Pancreas (tissue), 10 donors: ENCODE measurements at regions not wholly inside any gene's neighbourhood (a gene's known extent, or its start where the extent isn't known, plus 50 kb on each side); places are given as distances from the start of the nearest gene placed in this dataset.

Source experiments
- ATAC-seq, 4 donors: fragments of 200-7000 bp; cut with Tn5 transposase; one replicate each; pipeline versions ENCODE4 v1.8.0 to v1.9.1; 2020; ENCODE audit warnings: mild to moderate bottlenecking in 4 of 4, moderate library complexity in 4 of 4
- DNase-seq, 6 donors: peaks; one replicate each; pipeline ENCODE4 v3.0.0-alpha.2; 2020
- FAIRE-seq: peaks from 2 replicates; lab custom pipeline; 2012; peaks lifted over from hg19 to GRCh38; lab: Jason Lieb, UNC
- H3K27ac ChIP-seq, 4 donors: fragments of 200-600 bp; sonication (generic); 1 replicate in 3 of 4; 2 replicates in 1 of 4; pipeline versions ENCODE4 v1.5.0 to v1.8.0; 2020
- H3K27me3 ChIP-seq, 4 donors: fragments of 200-600 bp; one replicate each; pipeline ENCODE4 v1.8.0; 2021
- H3K36me3 ChIP-seq, 3 donors: fragments of 200-600 bp; sonication (generic) in 1 of 3; one replicate each; pipeline versions ENCODE4 v1.5.0 to v1.8.0; 2020 to 2021
- H3K4me1 ChIP-seq, 3 donors: fragments of 200-600 bp; one replicate each; pipeline ENCODE4 v1.8.0; 2021
- H3K4me3 ChIP-seq, 4 donors: fragments of 200-600 bp; sonication (generic) in 2 of 4; one replicate each; pipeline versions ENCODE4 v1.5.0 to v1.8.0; 2020 to 2021
- H3K9me3 ChIP-seq, 4 donors: fragments of 200-600 bp; one replicate each; pipeline ENCODE4 v1.8.0; 2021
- WGBS, 2 donors: extraction: QIAGEN DNeasy Blood & Tissue Kit; methylation state at CpG; one replicate each; pipeline ENCODE4 v1.1.7; 2013; 5-methylcytosine and 5-hydroxymethylcytosine counted together
- intact Hi-C, 3 donors: fragments of 100-400 bp; cut with DNase I; formaldehyde crosslinking; loops; one replicate each; pipeline versions ENCODE4 v1.11.1 to v1.14.2; 2022
- TF ChIP-seq, protein P1 (sequence below), 4 donors: fragments of 200-600 bp; sonication (generic) in 3 of 4; IDR thresholded peaks; one replicate each; pipeline versions ENCODE4 v1.5.0 to v1.8.0; 2021; ENCODE audit warnings: antibody characterized with exemption in 4 of 4
- donor health status: healthy with polysubstance abuse.
- donor health status: DM: no; HTN: no; CAD: no; lungs with moderate emphysema.
- donor health status: DM: no; HTN: no; CAD: no.
- donor health status: control.
- donor health status: control.
- donor health status: Bipolar disorder and iron deficiency.
- donor health status: DM: yes; HTN: yes; CAD: no.
- donor health status: DM: no; HTN: no; CAD: no.
- donor health status: DM: no; HTN: no; CAD: no.
- donor health status: DM: yes; HTN: yes; CAD: no.

DNA sequence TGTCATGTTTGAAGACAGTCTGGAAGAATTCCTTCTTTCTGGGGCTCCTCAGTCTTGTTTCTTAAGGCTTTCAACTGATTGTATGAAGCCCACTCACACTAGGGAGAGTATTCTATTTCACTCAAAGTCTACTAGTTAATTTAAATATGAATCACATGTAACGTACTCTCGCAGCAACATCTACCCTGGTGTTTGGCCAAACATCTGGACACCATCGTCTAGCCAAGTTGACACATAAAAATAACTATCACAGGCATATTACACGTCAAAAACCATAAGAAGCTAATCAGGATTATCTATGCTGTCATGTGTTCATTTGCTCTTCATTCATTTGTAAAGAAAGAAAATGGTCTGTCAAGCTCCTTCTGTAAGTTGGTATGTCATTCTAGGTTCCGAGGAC is 787.4 kb downstream of the KCNJ2 start:
- Histone ChIP-seq H3K36me3 (no peaks in the 10 kb centered on the region), H3K27ac (no peak overlapping the region), H3K27me3 (no peaks in the 10 kb centered on the region), H3K9me3 (no peaks in the 10 kb centered on the region), H3K4me3 (no peak overlapping the region), H3K4me1 (no peaks in the 10 kb centered on the region)
- intact Hi-C loops, result no loop called here
- WGBS, 2 donors, result 61 to 70% methylated on average over 5 of the region's 5 CpGs
- ATAC-seq (no peak), DNase-seq (no peak), FAIRE-seq (no peak)
- TF ChIP-seq, protein P1, sequence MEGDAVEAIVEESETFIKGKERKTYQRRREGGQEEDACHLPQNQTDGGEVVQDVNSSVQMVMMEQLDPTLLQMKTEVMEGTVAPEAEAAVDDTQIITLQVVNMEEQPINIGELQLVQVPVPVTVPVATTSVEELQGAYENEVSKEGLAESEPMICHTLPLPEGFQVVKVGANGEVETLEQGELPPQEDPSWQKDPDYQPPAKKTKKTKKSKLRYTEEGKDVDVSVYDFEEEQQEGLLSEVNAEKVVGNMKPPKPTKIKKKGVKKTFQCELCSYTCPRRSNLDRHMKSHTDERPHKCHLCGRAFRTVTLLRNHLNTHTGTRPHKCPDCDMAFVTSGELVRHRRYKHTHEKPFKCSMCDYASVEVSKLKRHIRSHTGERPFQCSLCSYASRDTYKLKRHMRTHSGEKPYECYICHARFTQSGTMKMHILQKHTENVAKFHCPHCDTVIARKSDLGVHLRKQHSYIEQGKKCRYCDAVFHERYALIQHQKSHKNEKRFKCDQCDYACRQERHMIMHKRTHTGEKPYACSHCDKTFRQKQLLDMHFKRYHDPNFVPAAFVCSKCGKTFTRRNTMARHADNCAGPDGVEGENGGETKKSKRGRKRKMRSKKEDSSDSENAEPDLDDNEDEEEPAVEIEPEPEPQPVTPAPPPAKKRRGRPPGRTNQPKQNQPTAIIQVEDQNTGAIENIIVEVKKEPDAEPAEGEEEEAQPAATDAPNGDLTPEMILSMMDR (IDR thresholded peaks at IDR 0.05), result no peak

DNA sequence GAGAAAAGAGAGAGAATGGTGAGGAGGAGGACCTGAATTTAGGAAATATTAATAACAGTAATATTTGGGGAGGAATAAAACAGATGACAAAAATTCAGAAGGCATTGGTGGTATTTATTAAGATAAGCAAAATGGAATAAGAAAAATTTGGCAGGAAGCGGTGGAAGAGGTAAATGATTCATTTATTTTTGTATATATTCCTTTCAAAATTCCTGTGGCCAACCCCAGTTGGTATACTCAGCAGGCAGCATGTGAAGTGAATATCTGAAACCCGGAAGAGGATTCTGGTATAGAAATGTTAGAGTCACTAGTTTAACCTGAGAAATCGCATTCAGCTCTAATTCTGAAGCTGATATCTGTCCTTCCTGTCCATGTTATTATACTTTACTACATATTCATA is 792.0 kb downstream of the KCNJ2 start:
- DNase-seq (no peak), FAIRE-seq (no peak), ATAC-seq (no peak)
- H3K4me3 ChIP-seq, result no peak overlapping the region
- no peak overlapping the region for H3K27ac ChIP-seq
- 71 to 86% methylated on average over 3 of the region's 3 CpGs for WGBS, 2 donors
- intact Hi-C loops, result no loop called here
- H3K27me3 ChIP-seq, result no peaks in the 10 kb centered on the region
- H3K36me3 ChIP-seq, result no peaks in the 10 kb centered on the region
- no peaks in the 10 kb centered on the region for H3K4me1 ChIP-seq
- TF ChIP-seq, protein P1 (IDR thresholded peaks at IDR 0.05), result no peak
- H3K9me3 ChIP-seq, result no peaks in the 10 kb centered on the region

DNA sequence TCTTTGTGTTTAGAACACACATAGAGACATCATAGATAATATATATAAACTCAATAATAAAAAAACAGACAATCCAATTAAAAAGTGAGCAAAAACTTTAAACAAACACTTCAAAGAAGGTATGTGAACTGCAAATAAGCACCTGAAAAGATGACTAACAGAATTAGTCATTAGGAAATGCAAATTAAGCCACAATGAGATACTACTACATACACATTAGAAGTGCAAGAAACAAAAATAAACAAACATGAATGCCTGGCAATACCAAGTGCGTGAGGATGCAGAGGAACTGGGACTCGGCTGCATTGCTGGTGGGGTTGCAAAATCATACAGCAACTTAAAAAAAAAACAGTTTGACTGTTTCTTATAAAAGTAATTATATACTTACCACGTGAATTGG is 799.0 kb downstream of the KCNJ2 start:
- Histone ChIP-seq H3K4me1 (no peaks in the 10 kb centered on the region), H3K27me3 (no peaks in the 10 kb centered on the region), H3K27ac (no peak overlapping the region), H3K36me3 (no peaks in the 10 kb centered on the region), H3K4me3 (no peak overlapping the region), H3K9me3 (no peaks in the 10 kb centered on the region)
- intact Hi-C loops, result no loop called here
- FAIRE-seq, result no peak
- DNase-seq, result no peak
- TF ChIP-seq, protein P1 (IDR thresholded peaks at IDR 0.05), result no peak
- 63 to 75% methylated on average over 3 of the region's 3 CpGs for WGBS, 2 donors
- ATAC-seq, result no peak

DNA sequence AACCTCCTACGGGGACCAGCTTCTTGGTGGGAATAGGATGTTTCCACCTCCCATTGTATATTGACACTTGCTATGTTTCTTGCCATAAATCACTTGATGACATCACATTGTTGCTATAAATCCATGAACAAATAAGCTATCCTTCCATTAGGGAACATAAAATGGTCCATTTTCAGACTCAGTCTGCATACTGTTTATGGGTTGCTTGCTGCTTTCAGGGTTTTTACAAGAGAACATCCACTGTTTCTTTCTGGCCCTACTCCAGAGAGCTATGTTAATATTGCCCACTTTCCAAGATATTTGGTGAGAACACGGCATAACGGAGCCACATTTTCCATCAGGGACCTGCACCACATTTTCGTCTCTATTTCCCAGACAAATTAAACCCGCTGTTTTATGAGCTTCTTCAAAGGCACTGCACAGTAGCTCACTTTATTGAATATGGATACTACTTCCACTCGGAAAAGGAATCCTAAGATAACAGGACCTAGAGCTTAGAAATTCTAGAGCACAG is 800.2 kb downstream of the KCNJ2 start:
- Histone ChIP-seq H3K9me3 (no peaks in the 10 kb centered on the region), H3K4me3 (no peak overlapping the region), H3K27ac (no peak overlapping the region), H3K4me1 (no peaks in the 10 kb centered on the region), H3K36me3 (no peaks in the 10 kb centered on the region), H3K27me3 (no peaks in the 10 kb centered on the region)
- intact Hi-C loops, result no loop called here
- 72 to 81% methylated on average over 6 of the region's 6 CpGs for whole genome bisulfite sequencing, 2 donors
- no peak for DNase-seq
- no peak for ATAC-seq
- no peak for FAIRE-seq
- TF ChIP-seq, protein P1 (IDR thresholded peaks at IDR 0.05), result no peak

DNA sequence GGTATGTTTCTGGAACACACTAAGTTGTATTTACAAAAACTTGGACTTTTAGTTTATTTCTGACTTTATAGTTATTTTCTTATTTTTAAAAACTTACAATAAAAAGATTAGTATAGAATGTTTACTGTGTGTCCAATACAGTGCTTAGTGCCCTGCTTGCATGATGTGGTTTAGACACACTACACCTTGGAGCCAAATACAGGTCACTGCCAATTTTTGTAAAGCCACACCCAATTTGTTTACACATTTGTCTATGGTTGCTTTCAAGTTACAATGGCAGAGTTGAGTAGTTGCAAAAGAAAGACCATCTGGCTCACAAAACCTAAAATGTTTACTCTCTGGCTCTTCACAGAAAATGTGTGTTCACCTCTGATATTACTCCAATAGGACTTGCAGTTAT is 807.1 kb downstream of the KCNJ2 start:
- ATAC-seq, result no peak
- Histone ChIP-seq H3K4me1 (no peaks in the 10 kb centered on the region), H3K27ac (no peak overlapping the region), H3K4me3 (no peak overlapping the region), H3K36me3 (no peaks in the 10 kb centered on the region), H3K27me3 (no peaks in the 10 kb centered on the region), H3K9me3 (no peaks in the 10 kb centered on the region)
- TF ChIP-seq, protein P1 (IDR thresholded peaks at IDR 0.05), result no peak
- FAIRE-seq, result no peak
- no peak for DNase-seq
- intact Hi-C loops, result no loop called here
